K562 (cell line): ENCODE measurements at regions not wholly inside any gene's neighbourhood (a gene's known extent, or its start where the extent isn't known, plus 50 kb on each side); places are given as distances from the start of the nearest gene placed in this dataset.

Source experiments
- ATAC-seq: fragments of 200-7000 bp; cut with Tn5 transposase; 3 replicates; pipeline ENCODE4 v1.9.1; 2020; ENCODE audit warnings: moderate library complexity
- BruUV-seq: library from RNA; stranded (reverse); fragments of 400-500 nt; replicated peaks from 2 replicates; lab custom pipeline; 2021; lab: Mats Ljungman, UMichigan
- CTCF ChIA-PET: fragments of 300-600 bp; formaldehyde crosslinking; extraction: SDS; loops from one replicate; lab custom pipeline; 2021; ENCODE audit warnings: low intra/inter-chr PET ratio; lab: Yijun Ruan, JAX
- POLR2A ChIA-PET: fragments of 300-600, 350-650 bp; sonication (Branson Sonifier 250); formaldehyde crosslinking; extraction: SDS; loops from one replicate; lab custom pipeline; 2021; ENCODE audit warnings: antibody characterized with exemption, inconsistent platforms; lab: Yijun Ruan, JAX
- DNase-seq, 4 experiments: peaks; one replicate each; pipeline versions ENCODE4 v3.0.0 to v3.0.0-alpha.2; 2011 to 2018; ENCODE audit warnings: low spot score in 3 of 4, mixed read lengths in 3 of 4; ENCODE audit errors: extremely low read depth in 1 of 4
- FAIRE-seq: peaks from 2 replicates; lab custom pipeline; 2011; peaks lifted over from hg19 to GRCh38; lab: Jason Lieb, UNC
- H2AFZ ChIP-seq: 2 replicates; pipeline ENCODE4 v1.6.0; 2011; ENCODE audit warnings: low read depth, low read length, control low read depth, inconsistent platforms
- H3K27ac ChIP-seq: fragments of 200-600 bp; 3 replicates; pipeline ENCODE4 v1.8.0; 2011; ENCODE audit warnings: low read depth, mild to moderate bottlenecking, control low read depth, inconsistent platforms, low read length, moderate library complexity, mixed read lengths; ENCODE audit errors: extremely low read depth
- H3K27me3 ChIP-seq, 2 experiments: fragments of 300-600 bp in 1 of 2; 2 replicates in 1 of 2; 3 replicates in 1 of 2; pipeline versions ENCODE4 v1.6.0 to v1.8.0; 2011; ENCODE audit warnings: inconsistent platforms in 2 of 2, low read length in 2 of 2, mild to moderate bottlenecking in 1 of 2, mixed read lengths in 1 of 2, moderate library complexity in 1 of 2; ENCODE audit not compliant: control insufficient read depth in 2 of 2, insufficient read depth in 2 of 2
- H3K36me3 ChIP-seq: fragments of 300-600 bp; 3 replicates; pipeline ENCODE4 v1.8.0; 2011; ENCODE audit warnings: mild to moderate bottlenecking, low read length, inconsistent platforms; ENCODE audit not compliant: control insufficient read depth, insufficient read depth
- H3K4me1 ChIP-seq, 2 experiments: fragments of 200-600 bp in 1 of 2; replicated peaks in 1 of 2; 2 replicates in 1 of 2; 3 replicates in 1 of 2; pipeline versions ENCODE4 v1.5.1 to v1.8.0; 2011; ENCODE audit warnings: inconsistent platforms in 2 of 2, low read length in 2 of 2, mild to moderate bottlenecking in 1 of 2, mixed read lengths in 1 of 2, moderate library complexity in 1 of 2; ENCODE audit not compliant: control insufficient read depth in 2 of 2, insufficient read depth in 2 of 2
- H3K4me2 ChIP-seq: 2 replicates; pipeline ENCODE4 v1.6.1; 2011; ENCODE audit warnings: low read length, control low read depth, inconsistent platforms, mixed read lengths; ENCODE audit not compliant: insufficient read depth
- H3K4me3 ChIP-seq: fragments of 200-600 bp; sonication (generic), shearing (Covaris generic); 2 replicates; pipeline ENCODE4 v1.5.1; 2016; ENCODE audit warnings: control low read depth, inconsistent platforms
- H3K79me2 ChIP-seq: fragments of 200-600 bp; 3 replicates; pipeline ENCODE4 v1.8.0; 2011; ENCODE audit warnings: low read length, inconsistent platforms; ENCODE audit not compliant: control insufficient read depth, insufficient read depth
- H3K9ac ChIP-seq, 2 experiments: 2 replicates each; pipeline versions ENCODE4 v1.6.0 to v1.6.1; 2011; ENCODE audit warnings: low read depth in 2 of 2, low read length in 2 of 2, control low read depth in 1 of 2, inconsistent platforms in 1 of 2, mild to moderate bottlenecking in 1 of 2, mixed read lengths in 1 of 2; ENCODE audit not compliant: insufficient read depth in 1 of 2
- H3K9me1 ChIP-seq: one replicate; pipeline ENCODE4 v1.6.0; 2011; ENCODE audit warnings: inconsistent platforms, mild to moderate bottlenecking, low read length, moderate library complexity; ENCODE audit not compliant: control insufficient read depth, insufficient read depth
- H3K9me3 ChIP-seq: replicated peaks from 2 replicates; pipeline ENCODE4 v1.5.1; 2011; ENCODE audit warnings: low read depth, low read length, inconsistent platforms; ENCODE audit not compliant: control insufficient read depth, insufficient read depth
- H4K20me1 ChIP-seq: replicated peaks from 2 replicates; pipeline ENCODE4 v1.6.1; 2011; ENCODE audit warnings: low read length, inconsistent platforms, mixed read lengths; ENCODE audit not compliant: control insufficient read depth, insufficient read depth
- BRF1 ChIP-seq: IDR thresholded peaks from 3 replicates; pipeline ENCODE4 v1.6.1; 2011; ENCODE audit warnings: borderline replicate concordance, mild to moderate bottlenecking; ENCODE audit not compliant: insufficient read length; ENCODE audit errors: extremely low read depth
- CAMTA2 ChIP-seq: fragments of 250-450 bp; sonication (Bioruptor Pico); conservative IDR thresholded peaks from 2 replicates; pipeline ENCODE4 v1.5.1; 2022
- CCNT2 ChIP-seq: IDR thresholded peaks from 2 replicates; pipeline ENCODE4 v1.6.1; 2011; ENCODE audit warnings: borderline replicate concordance, low read depth, mild to moderate bottlenecking, moderate library complexity, mixed read lengths, low read length; ENCODE audit not compliant: insufficient read length; ENCODE audit errors: extremely low read depth
- FUS ChIP-seq: fragments of 200-400 bp; formaldehyde crosslinking; optimal IDR thresholded peaks from 2 replicates; pipeline ENCODE3; 2017; ENCODE audit warnings: low read depth, low read length
- HINFP ChIP-seq: fragments of 450-650 bp; conservative IDR thresholded peaks from 2 replicates; pipeline ENCODE4 v1.6.1; 2016; ENCODE audit warnings: missing genetic modification characterization, low read depth, mild to moderate bottlenecking, control low read depth, missing compliant biosample characterization
- HMGN3 ChIP-seq: IDR thresholded peaks from 2 replicates; pipeline ENCODE4 v1.6.1; 2011; ENCODE audit warnings: borderline replicate concordance, low read depth, mild to moderate bottlenecking, mixed read lengths, low read length; ENCODE audit not compliant: insufficient read length; ENCODE audit errors: extremely low read depth
- HNRNPH1 ChIP-seq: fragments of 200-400 bp; formaldehyde crosslinking; optimal IDR thresholded peaks from 2 replicates; pipeline ENCODE3; 2017; ENCODE audit warnings: low read depth, mild to moderate bottlenecking, low read length, moderate library complexity
- KDM4B ChIP-seq, 2 experiments: fragments of 450-650 bp in 1 of 2; sonication (generic) in 1 of 2; IDR thresholded peaks; 2 replicates each; pipeline ENCODE4 v1.6.1; 2016 to 2017; ENCODE audit warnings: borderline replicate concordance in 2 of 2, antibody characterized with exemption in 1 of 2, low read depth in 1 of 2, mild to moderate bottlenecking in 1 of 2
- LEF1 ChIP-seq: fragments of 450-650 bp; IDR thresholded peaks from 2 replicates; pipeline ENCODE4 v1.6.1; 2016; ENCODE audit warnings: mild to moderate bottlenecking
- NEUROD1 ChIP-seq: fragments of 150-350 bp; IDR thresholded peaks from 2 replicates; pipeline ENCODE4 v1.6.1; 2014; ENCODE audit warnings: borderline replicate concordance, low read length, low read depth; ENCODE audit not compliant: partially characterized antibody
- RNF2 ChIP-seq: sonication (generic); IDR thresholded peaks from 2 replicates; pipeline ENCODE4 v1.6.1; 2016
- SOX6 ChIP-seq: fragments of 450-650 bp; IDR thresholded peaks from 2 replicates; pipeline ENCODE4 v1.6.1; 2014; ENCODE audit warnings: mild to moderate bottlenecking
- WHSC1 ChIP-seq: IDR thresholded peaks from one replicate; pipeline ENCODE4 v1.6.1; 2012; ENCODE audit warnings: low read length, control low read depth, inconsistent platforms
- ZBTB11 ChIP-seq, 3 experiments: fragments of 200-800 bp in 1 of 3; fragments of 250-450 bp in 1 of 3; fragments of 450-650 bp in 1 of 3; sonication (Bioruptor Pico) in 1 of 3; sonication (Bioruptor generic) in 1 of 3; formaldehyde crosslinking in 1 of 3; IDR thresholded peaks; 2 replicates each; pipeline versions ENCODE4 v1.6.1 to v1.8.0; 2016 to 2022; ENCODE audit warnings: mild to moderate bottlenecking in 2 of 3, missing genetic modification characterization in 2 of 3, missing compliant biosample characterization in 1 of 3, moderate library complexity in 1 of 3
- ZBTB17 ChIP-seq: fragments of 450-650 bp; formaldehyde crosslinking; IDR thresholded peaks from 2 replicates; pipeline ENCODE4 v1.4.0; 2020; ENCODE audit warnings: mild to moderate bottlenecking
- ZNF274 ChIP-seq: IDR thresholded peaks from 2 replicates; pipeline ENCODE4 v1.6.1; 2011; ENCODE audit warnings: low read depth, mild to moderate bottlenecking, low read length, moderate library complexity, borderline replicate concordance
- ZNF507 ChIP-seq: conservative IDR thresholded peaks from 2 replicates; pipeline ENCODE4 v1.6.1; 2017; ENCODE audit warnings: missing genetic modification characterization, missing compliant biosample characterization
- ZSCAN32 ChIP-seq: fragments of 450-650 bp; formaldehyde crosslinking; IDR thresholded peaks from 2 replicates; pipeline ENCODE4 v1.4.0; 2020; ENCODE audit warnings: mild to moderate bottlenecking, moderate library complexity
- WGBS: fragments of 100-300 bp; shearing (Covaris generic); methylation state at CpG from one replicate; pipeline ENCODE4 v1.1.6; 2016; ENCODE audit warnings: low coverage, mixed read lengths; ENCODE audit not compliant: insufficient coverage; ENCODE audit errors: missing lambda C conversion rate; 5-methylcytosine and 5-hydroxymethylcytosine counted together
- in situ Hi-C: fragments of 300-500 bp; cut with MboI; formaldehyde crosslinking; loops from 4 replicates; pipeline ENCODE4 v1.15.0; 2018; ENCODE audit warnings: inconsistent platforms, mixed read lengths
- intact Hi-C: fragments of 100-400 bp; cut with micrococcal nuclease; formaldehyde crosslinking; loops from 2 replicates; pipeline ENCODE4 v1.14.2; 2022

DNA sequence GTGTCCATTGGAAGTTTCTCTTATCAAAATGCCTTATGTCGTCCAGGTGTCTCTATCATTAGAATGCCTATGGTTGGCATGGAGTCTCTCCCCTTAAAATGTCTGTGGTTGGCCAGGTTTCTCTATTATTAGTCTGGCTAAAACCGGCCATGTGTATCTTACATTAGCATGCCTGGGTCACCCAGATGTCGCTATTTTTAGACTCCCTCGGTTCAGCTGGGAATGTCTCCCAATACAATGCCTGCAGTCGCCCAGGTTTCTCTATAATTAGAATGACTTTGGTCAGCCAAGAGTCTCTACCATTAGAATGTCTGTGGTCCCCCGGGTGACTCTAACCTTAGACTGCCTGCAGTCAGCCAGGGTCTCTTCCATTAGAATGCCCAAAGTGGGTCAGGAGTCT is 1536.1 kb downstream of the UQCRFS1 start:
- no peaks in the 10 kb centered on the region for H3K4me1 ChIP-seq
- TF ChIP-seq LEF1 (no peak), HINFP (no peak), ZBTB11 (CRISPR knock-in tag; IDR thresholded peaks at IDR 0.05) (no peak), HNRNPH1 (no peak), ZNF507 (no peak), ZNF274 (no peak), RNF2 (no peak), CAMTA2 (CRISPR knock-in tag) (no peak), SOX6 (no peak), NEUROD1 (no peak), FUS (no peak), BRF1 (no peak), HMGN3 (no peak), KDM4B (IDR thresholded peaks at IDR 0.05; ENCODE audit: borderline replicate concordance in 2 of 2, low read depth in 1 of 2) (no peak), ZBTB17 (CRISPR knock-in tag) (no peak), CCNT2 (no peak), ZSCAN32 (CRISPR knock-in tag) (no peak), WHSC1 (no peak)
- BruUV-seq = no TSS peak
- no peak overlapping the region for H3K9ac ChIP-seq
- CTCF ChIA-PET = no interaction called here
- intact Hi-C loops (no loop called here), in situ Hi-C loops (no loop called here)
- no peak overlapping the region for H2AFZ ChIP-seq
- no peak for ATAC-seq
- H3K27ac ChIP-seq = no peak overlapping the region
- WGBS = under 1% methylated on average over 6 of the region's 6 CpGs
- no peaks in the 10 kb centered on the region for H4K20me1 ChIP-seq
- no peak overlapping the region for H3K4me3 ChIP-seq
- no peaks in the 10 kb centered on the region for H3K9me1 ChIP-seq
- H3K36me3 ChIP-seq = no peaks in the 10 kb centered on the region
- H3K79me2 ChIP-seq = no peaks in the 10 kb centered on the region
- FAIRE-seq = no peak
- DNase-seq = no peak
- H3K27me3 ChIP-seq = no peaks in the 10 kb centered on the region
- H3K9me3 ChIP-seq = no peaks in the 10 kb centered on the region
- H3K4me2 ChIP-seq = no peak overlapping the region
- POLR2A ChIA-PET = no interaction called here
